CD8-positive, alpha-beta memory T cell (primary cell): ENCODE measurements at regions not wholly inside any gene's neighbourhood (a gene's known extent, or its start where the extent isn't known, plus 50 kb on each side); places are given as distances from the start of the nearest gene placed in this dataset.

Experiments
- CTCF ChIA-PET: fragments of 350-600 bp; sonication (Branson Sonifier 250); formaldehyde crosslinking; loops from one replicate; lab custom pipeline; 2021; ENCODE audit warnings: antibody characterized with exemption; lab: Charles Lee
- POLR2A ChIA-PET: fragments of 350-600 bp; sonication (Branson Sonifier 250); formaldehyde crosslinking; loops from one replicate; lab custom pipeline; 2021; ENCODE audit warnings: antibody characterized with exemption; lab: Charles Lee
- DNase-seq, 5 donors: peaks; one replicate each; pipeline versions ENCODE4 v3.0.0 to v3.0.0-alpha.2; 2020 to 2022; ENCODE audit warnings: mixed read lengths in 1 of 5
- H3K27ac ChIP-seq: one replicate; pipeline ENCODE4 v1.7.0; 2013; ENCODE audit warnings: low read depth, mild to moderate bottlenecking, low read length, moderate library complexity
- H3K27me3 ChIP-seq: 2 replicates; pipeline ENCODE4 v1.7.0; 2013; ENCODE audit warnings: low read length, mild to moderate bottlenecking; ENCODE audit not compliant: insufficient read depth, poor library complexity, severe bottlenecking
- H3K36me3 ChIP-seq: 2 replicates; pipeline ENCODE4 v1.7.0; 2013; ENCODE audit warnings: mild to moderate bottlenecking, low read length, moderate library complexity; ENCODE audit not compliant: insufficient read depth
- H3K4me1 ChIP-seq: 2 replicates; pipeline ENCODE4 v1.7.0; 2013; ENCODE audit warnings: mild to moderate bottlenecking, low read length, moderate library complexity; ENCODE audit not compliant: insufficient read depth
- H3K4me3 ChIP-seq: 2 replicates; pipeline ENCODE4 v1.7.0; 2013; ENCODE audit warnings: mild to moderate bottlenecking, low read length
- H3K9me3 ChIP-seq: 2 replicates; pipeline ENCODE4 v1.7.0; 2013; ENCODE audit warnings: mild to moderate bottlenecking, low read length
- H3K27ac Mint-ChIP-seq, 8 donors: one replicate each; pipeline ENCODE4 v1.8.0; 2020 to 2021; ENCODE audit warnings: mixed read lengths in 8 of 8, mild to moderate bottlenecking in 6 of 8, inconsistent platforms in 3 of 8, moderate library complexity in 3 of 8
- H3K27me3 Mint-ChIP-seq, 2 donors: one replicate each; pipeline ENCODE4 v1.8.0; 2020 to 2021; ENCODE audit warnings: mixed read lengths in 2 of 2, mild to moderate bottlenecking in 1 of 2, moderate library complexity in 1 of 2
- H3K36me3 Mint-ChIP-seq, 3 donors: one replicate each; pipeline ENCODE4 v1.8.0; 2020 to 2021; ENCODE audit warnings: mixed read lengths in 3 of 3, inconsistent platforms in 1 of 3, mild to moderate bottlenecking in 1 of 3
- H3K4me1 Mint-ChIP-seq, 3 donors: one replicate each; pipeline ENCODE4 v1.8.0; 2020 to 2021; ENCODE audit warnings: mixed read lengths in 3 of 3, inconsistent platforms in 1 of 3, mild to moderate bottlenecking in 1 of 3
- H3K4me3 Mint-ChIP-seq, 7 donors: one replicate each; pipeline ENCODE4 v1.8.0; 2020 to 2021; ENCODE audit warnings: mixed read lengths in 7 of 7, mild to moderate bottlenecking in 6 of 7, moderate library complexity in 4 of 7, inconsistent platforms in 2 of 7
- H3K9me3 Mint-ChIP-seq, 5 donors: one replicate each; pipeline ENCODE4 v1.8.0; 2020 to 2022; ENCODE audit warnings: mixed read lengths in 5 of 5, mild to moderate bottlenecking in 3 of 5, moderate library complexity in 2 of 5, inconsistent platforms in 1 of 5

GRCh38 chr2:120660056-120660694 is 75.5 kb upstream of the GLI2 start:
- POLR2A ChIA-PET, result no interaction called here

GRCh38 chr2:120660771-120661459 is 74.8 kb upstream of the GLI2 start:
- H3K4me3 ChIP-seq, result no peak overlapping the region
- H3K27ac ChIP-seq, result no peak overlapping the region
- H3K9me3 ChIP-seq, result no peaks in the 10 kb centered on the region
- H3K9me3 Mint-ChIP-seq, result peaks cover 9 to 24% (median 17%) of the 10 kb centered on the region in 5 donors
- H3K27me3 ChIP-seq, result no peaks in the 10 kb centered on the region
- ChIA-PET POLR2A (no interaction called here), CTCF (no interaction called here)
- no peak for DNase-seq
- H3K27ac Mint-ChIP-seq, result no peak overlapping the region
- H3K36me3 ChIP-seq, result no peaks in the 10 kb centered on the region
- H3K36me3 Mint-ChIP-seq, result peaks cover 0 to 1% (median 0%) of the 10 kb centered on the region in 3 donors
- H3K4me1 ChIP-seq, result no peaks in the 10 kb centered on the region
- H3K4me3 Mint-ChIP-seq, result no peak overlapping the region
- no peaks in the 10 kb centered on the region for H3K4me1 Mint-ChIP-seq
- H3K27me3 Mint-ChIP-seq, result peaks cover 5 to 13% of the 10 kb centered on the region in 2 donors

More at GRCh38 chr2:120660056-120660694, 75.5 kb upstream of the GLI2 start:
- no peaks in the 10 kb centered on the region for H3K9me3 ChIP-seq
- CTCF ChIA-PET, result no interaction called here
- Mint-ChIP-seq H3K36me3 (no peaks in the 10 kb centered on the region), H3K9me3 (peaks cover 9 to 18% (median 12%) of the 10 kb centered on the region in 5 donors), H3K27ac (no peak overlapping the region), H3K4me3 (no peak overlapping the region), H3K4me1 (no peaks in the 10 kb centered on the region), H3K27me3 (peaks cover 4 to 18% of the 10 kb centered on the region in 2 donors)
- H3K4me3 ChIP-seq, result no peak overlapping the region
- no peak overlapping the region for H3K27ac ChIP-seq
- no peaks in the 10 kb centered on the region for H3K36me3 ChIP-seq
- no peak for DNase-seq
- no peaks in the 10 kb centered on the region for H3K4me1 ChIP-seq
- H3K27me3 ChIP-seq, result no peaks in the 10 kb centered on the region

- ChIA-PET CTCF (no interaction called here), POLR2A (no interaction called here)
- Histone ChIP-seq H3K27me3 (no peaks in the 10 kb centered on the region), H3K27ac (no peak overlapping the region), H3K36me3 (no peaks in the 10 kb centered on the region), H3K4me1 (no peaks in the 10 kb centered on the region), H3K9me3 (no peaks in the 10 kb centered on the region), H3K4me3 (no peak overlapping the region)
- no peak for DNase-seq
- peaks cover 0 to 1% (median 0%) of the 10 kb centered on the region in 3 donors for H3K36me3 Mint-ChIP-seq
- no peak overlapping the region for H3K4me3 Mint-ChIP-seq
- no peaks in the 10 kb centered on the region for H3K4me1 Mint-ChIP-seq
- H3K27ac Mint-ChIP-seq, result no peak overlapping the region
- peaks cover 5 to 9% of the 10 kb centered on the region in 2 donors for H3K27me3 Mint-ChIP-seq
- H3K9me3 Mint-ChIP-seq, result peaks cover 9 to 29% (median 22%) of the 10 kb centered on the region in 5 donors
Measured at GRCh38 chr2:120661551-120661950, 74.1 kb upstream of the GLI2 start.

- CTCF ChIA-PET, result no interaction called here
- peaks cover 5 to 9% of the 10 kb centered on the region in 2 donors for H3K27me3 Mint-ChIP-seq
- POLR2A ChIA-PET, result no interaction called here
- no peak overlapping the region for H3K4me3 Mint-ChIP-seq
- no peak overlapping the region for H3K27ac ChIP-seq
- no peak for DNase-seq
- no peak overlapping the region for H3K27ac Mint-ChIP-seq
- peaks cover 0 to 1% (median 0%) of the 10 kb centered on the region in 3 donors for H3K36me3 Mint-ChIP-seq
- H3K9me3 Mint-ChIP-seq, result peaks cover 9 to 29% (median 24%) of the 10 kb centered on the region in 5 donors
- no peaks in the 10 kb centered on the region for H3K36me3 ChIP-seq
- H3K4me1 Mint-ChIP-seq, result no peaks in the 10 kb centered on the region
- no peak overlapping the region for H3K4me3 ChIP-seq
- H3K27me3 ChIP-seq, result no peaks in the 10 kb centered on the region
- H3K4me1 ChIP-seq, result no peaks in the 10 kb centered on the region
- no peaks in the 10 kb centered on the region for H3K9me3 ChIP-seq
Measured at GRCh38 chr2:120662046-120662445, 73.6 kb upstream of the GLI2 start.

GRCh38 chr2:120662746-120663145 is 72.9 kb upstream of the GLI2 start:
- H3K4me1 ChIP-seq, result no peaks in the 10 kb centered on the region
- Mint-ChIP-seq H3K27ac (no peak overlapping the region), H3K27me3 (peaks cover 8 to 9% of the 10 kb centered on the region in 2 donors), H3K36me3 (peaks cover 0 to 1% (median 0%) of the 10 kb centered on the region in 3 donors), H3K9me3 (peaks cover 9 to 36% (median 26%) of the 10 kb centered on the region in 5 donors), H3K4me1 (no peaks in the 10 kb centered on the region), H3K4me3 (no peak overlapping the region)
- POLR2A ChIA-PET, result no interaction called here
- no peaks in the 10 kb centered on the region for H3K27me3 ChIP-seq
- H3K4me3 ChIP-seq, result no peak overlapping the region
- no peaks in the 10 kb centered on the region for H3K36me3 ChIP-seq
- no peaks in the 10 kb centered on the region for H3K9me3 ChIP-seq
- DNase-seq, result no peak
- H3K27ac ChIP-seq, result no peak overlapping the region
- CTCF ChIA-PET, result no interaction called here

GRCh38 chr2:120666433-120666832 is 69.2 kb upstream of the GLI2 start:
- no peaks in the 10 kb centered on the region for H3K9me3 ChIP-seq
- Mint-ChIP-seq H3K4me3 (no peak overlapping the region), H3K4me1 (no peaks in the 10 kb centered on the region), H3K9me3 (peaks cover 9 to 41% (median 30%) of the 10 kb centered on the region in 5 donors), H3K27ac (no peak overlapping the region), H3K27me3 (peaks cover 19% of the 10 kb centered on the region in 2 donors), H3K36me3 (peaks cover 0 to 1% (median 0%) of the 10 kb centered on the region in 3 donors)
- no peaks in the 10 kb centered on the region for H3K4me1 ChIP-seq
- H3K27me3 ChIP-seq, result no peaks in the 10 kb centered on the region
- CTCF ChIA-PET, result no interaction called here
- no peak for DNase-seq
- H3K27ac ChIP-seq, result no peak overlapping the region
- H3K4me3 ChIP-seq, result no peak overlapping the region
- POLR2A ChIA-PET, result no interaction called here
- no peaks in the 10 kb centered on the region for H3K36me3 ChIP-seq

- Mint-ChIP-seq H3K4me3 (no peak overlapping the region), H3K9me3 (peaks cover 9 to 42% (median 27%) of the 10 kb centered on the region in 5 donors), H3K27ac (no peak overlapping the region), H3K27me3 (peaks cover 23 to 24% of the 10 kb centered on the region in 2 donors), H3K36me3 (peaks cover 0 to 1% (median 0%) of the 10 kb centered on the region in 3 donors), H3K4me1 (no peaks in the 10 kb centered on the region)
- Histone ChIP-seq H3K9me3 (no peaks in the 10 kb centered on the region), H3K27me3 (no peaks in the 10 kb centered on the region), H3K4me3 (no peak overlapping the region), H3K4me1 (no peaks in the 10 kb centered on the region), H3K36me3 (no peaks in the 10 kb centered on the region), H3K27ac (no peak overlapping the region)
- DNase-seq, result no peak
- POLR2A ChIA-PET, result no interaction called here
- CTCF ChIA-PET, result no interaction called here
Measured at GRCh38 chr2:120667981-120668380, 67.7 kb upstream of the GLI2 start.
